ENCODE measurements at regions not wholly inside any gene's neighbourhood (a gene's known extent, or its start where the extent isn't known, plus 50 kb on each side); places are given as distances from the start of the nearest gene placed in this dataset.

- TF ChIP-seq CTCF (conservative IDR thresholded peaks at IDR 0.05 in 1 of 2, IDR thresholded peaks at IDR 0.05 in 1 of 2; ENCODE audit: extremely low read depth in 1 of 2, insufficient read depth in 1 of 2, low read depth in 1 of 2, low read length in 2 of 2): no peak
- no peak for TF ChIP-seq EZH2 (IDR thresholded peaks at IDR 0.05; ENCODE audit: borderline replicate concordance, low read length)
Observed at GRCh38 chr2:16228471-16228870, 288.1 kb downstream of the MYCN start.
